IMR-90 (cell line): ENCODE measurements at regions not wholly inside any gene's neighbourhood (a gene's known extent, or its start where the extent isn't known, plus 50 kb on each side); places are given as distances from the start of the nearest gene placed in this dataset.

Source experiments
- ATAC-seq: fragments of 200-7000 bp; cut with Tn5 transposase; 2 replicates; pipeline ENCODE4 v1.9.1; 2020; ENCODE audit warnings: low read depth, mild to moderate bottlenecking, moderate library complexity
- BruUV-seq: library from RNA; stranded (reverse); fragments of 400-500 nt; replicated peaks from 2 replicates; lab custom pipeline; 2021; lab: Mats Ljungman, UMichigan
- CTCF ChIA-PET: fragments of 300-600 bp; formaldehyde crosslinking; extraction: SDS; loops from one replicate; lab custom pipeline; 2021; ENCODE audit warnings: antibody characterized with exemption; lab: Yijun Ruan, JAX
- POLR2A ChIA-PET: fragments of 300-600 bp; sonication (Branson Sonifier 250); formaldehyde crosslinking; loops from one replicate; lab custom pipeline; 2022; ENCODE audit warnings: antibody characterized with exemption; ENCODE audit not compliant: unreplicated experiment; lab: Charles Lee
- DNase-seq: peaks from one replicate; pipeline ENCODE4 v3.0.0; 2013
- H2AFZ ChIP-seq: replicated peaks from 2 replicates; pipeline ENCODE3; 2013; ENCODE audit warnings: low read length, mild to moderate bottlenecking; ENCODE audit not compliant: poor library complexity
- H2AK5ac ChIP-seq: 2 replicates; pipeline ENCODE4 v1.6.1; 2013; ENCODE audit warnings: low read depth, low read length, inconsistent platforms
- H2AK9ac ChIP-seq: replicated peaks from 2 replicates; pipeline ENCODE3; 2013; ENCODE audit warnings: mild to moderate bottlenecking, low read depth, low read length, moderate library complexity; ENCODE audit not compliant: poor library complexity
- H2BK120ac ChIP-seq: 2 replicates; pipeline ENCODE4 v1.6.1; 2013; ENCODE audit warnings: low read depth, low read length, inconsistent platforms
- H2BK15ac ChIP-seq: 3 replicates; pipeline ENCODE4 v1.6.1; 2013; ENCODE audit warnings: low read depth, low read length, inconsistent platforms
- H2BK20ac ChIP-seq: 2 replicates; pipeline ENCODE4 v1.6.1; 2013; ENCODE audit warnings: low read depth, mild to moderate bottlenecking, inconsistent platforms, low read length, moderate library complexity
- H2BK5ac ChIP-seq: 2 replicates; pipeline ENCODE4 v1.6.1; 2013; ENCODE audit warnings: mild to moderate bottlenecking, low read depth, low read length, inconsistent platforms; ENCODE audit not compliant: poor library complexity, severe bottlenecking
- H3K14ac ChIP-seq: replicated peaks from 2 replicates; pipeline ENCODE4 v1.6.1; 2013; ENCODE audit warnings: low read depth, low read length, inconsistent platforms
- H3K18ac ChIP-seq: 2 replicates; pipeline ENCODE4 v1.6.1; 2013; ENCODE audit warnings: low read depth, low read length, control low read depth
- H3K23ac ChIP-seq: 2 replicates; pipeline ENCODE4 v1.6.1; 2013; ENCODE audit warnings: low read depth, low read length, inconsistent platforms
- H3K27ac ChIP-seq: 2 replicates; pipeline ENCODE4 v1.5.1; 2013; ENCODE audit warnings: mild to moderate bottlenecking, control low read depth, low read length; ENCODE audit not compliant: insufficient read depth
- H3K27me3 ChIP-seq: 2 replicates; pipeline ENCODE4 v1.6.1; 2013; ENCODE audit warnings: low read length; ENCODE audit not compliant: control insufficient read depth, insufficient read depth
- H3K36me3 ChIP-seq: 2 replicates; pipeline ENCODE4 v1.6.1; 2013; ENCODE audit warnings: low read length, mixed read lengths; ENCODE audit not compliant: control insufficient read depth, insufficient read depth
- H3K4ac ChIP-seq: 2 replicates; pipeline ENCODE4 v1.6.1; 2013; ENCODE audit warnings: low read depth, low read length, inconsistent platforms
- H3K4me1 ChIP-seq: 2 replicates; pipeline ENCODE4 v1.6.1; 2013; ENCODE audit warnings: low read length, mixed read lengths; ENCODE audit not compliant: control insufficient read depth, insufficient read depth
- H3K4me2 ChIP-seq: 2 replicates; pipeline ENCODE4 v1.6.1; 2013; ENCODE audit warnings: low read depth, mild to moderate bottlenecking, control low read depth, low read length, moderate library complexity
- H3K4me3 ChIP-seq: 2 replicates; pipeline ENCODE4 v1.5.1; 2013; ENCODE audit warnings: low read depth, mild to moderate bottlenecking, control low read depth, low read length, moderate library complexity; ENCODE audit not compliant: insufficient read depth
- H3K56ac ChIP-seq: 2 replicates; pipeline ENCODE4 v1.6.1; 2013; ENCODE audit warnings: low read length, inconsistent platforms; ENCODE audit not compliant: insufficient read depth; ENCODE audit errors: extremely low read depth
- H3K79me1 ChIP-seq, 2 experiments: 2 replicates each; pipeline ENCODE4 v1.6.1; 2013; ENCODE audit warnings: low read length in 2 of 2, inconsistent platforms in 1 of 2, low read depth in 1 of 2
- H3K9ac ChIP-seq: 2 replicates; pipeline ENCODE4 v1.6.1; 2013; ENCODE audit warnings: low read depth, low read length, control low read depth
- H3K9me1 ChIP-seq: 2 replicates; pipeline ENCODE4 v1.6.1; 2013; ENCODE audit warnings: low read length, inconsistent platforms; ENCODE audit not compliant: insufficient read depth
- H3K9me3 ChIP-seq: 2 replicates; pipeline ENCODE4 v1.6.1; 2013; ENCODE audit warnings: low read length; ENCODE audit not compliant: control insufficient read depth, insufficient read depth
- H4K20me1 ChIP-seq: 2 replicates; pipeline ENCODE4 v1.6.1; 2013; ENCODE audit warnings: low read length, inconsistent platforms; ENCODE audit not compliant: insufficient read depth
- H4K5ac ChIP-seq: 2 replicates; pipeline ENCODE4 v1.6.1; 2013; ENCODE audit warnings: mild to moderate bottlenecking, low read depth, low read length, control low read depth
- H4K8ac ChIP-seq, 2 experiments: 2 replicates each; pipeline ENCODE4 v1.6.1; 2013; ENCODE audit warnings: low read depth in 2 of 2, low read length in 2 of 2, control low read depth in 1 of 2, inconsistent platforms in 1 of 2
- H4K91ac ChIP-seq: 2 replicates; pipeline ENCODE4 v1.6.1; 2013; ENCODE audit warnings: low read depth, low read length, inconsistent platforms; ENCODE audit not compliant: insufficient read depth
- CTCF ChIP-seq: conservative IDR thresholded peaks from 2 replicates; pipeline ENCODE4 v1.5.1; 2012; ENCODE audit warnings: mild to moderate bottlenecking, low read depth, low read length, improper control_type of control experiment
- MXI1 ChIP-seq: IDR thresholded peaks from 2 replicates; pipeline ENCODE4 v1.6.1; 2012; ENCODE audit warnings: low read depth, mild to moderate bottlenecking, low read length, moderate library complexity, borderline replicate concordance
- POLR2A ChIP-seq: IDR thresholded peaks from 2 replicates; pipeline ENCODE4 v1.6.1; 2012; ENCODE audit warnings: mild to moderate bottlenecking, low read depth, low read length
- RAD21 ChIP-seq: IDR thresholded peaks from 2 replicates; pipeline ENCODE4 v1.6.1; 2012; ENCODE audit warnings: low read length, improper control_type of control experiment
- WGBS, 2 experiments: methylation state at CpG; one replicate each; pipeline versions ENCODE4 v1.1.5 to v1.1.7; 2013; ENCODE audit warnings: missing lambda C conversion rate in 2 of 2; ENCODE audit not compliant: insufficient read length in 1 of 2; ENCODE audit errors: extremely low coverage in 2 of 2; 5-methylcytosine and 5-hydroxymethylcytosine counted together
- dilution Hi-C: fragments of 300-500 bp; cut with HindIII; formaldehyde crosslinking; loops from one replicate; pipeline ENCODE4 v1.14.3; 2018; ENCODE audit warnings: low sequenced_read_pairs; ENCODE audit not compliant: unreplicated experiment
- in situ Hi-C: fragments of 300-500 bp; cut with MboI; formaldehyde crosslinking; loops from 3 replicates; pipeline ENCODE4 v1.14.3; 2019; ENCODE audit warnings: low sequenced_read_pairs, inconsistent platforms, mixed read lengths
- intact Hi-C: fragments of 100-400 bp; cut with micrococcal nuclease; formaldehyde crosslinking; loops from 2 replicates; pipeline ENCODE4 v1.10.0; 2022

- ChIA-PET CTCF (interaction anchor here (2.2 kb wide), 1 partner anchor 10 kb away, joined by 4 read pairs; no protein-coding TSS in a partner anchor), POLR2A (no interaction called here)
- Histone ChIP-seq H3K9me3 (no peaks in the 10 kb centered on the region), H3K4ac (peak overlapping the region; percentile 95), H2AK5ac (peak overlapping the region; percentile 95), H2AFZ (peak overlapping the region; percentile 8), H2BK15ac (peak overlapping the region; percentile 89), H3K79me1 (no peaks in the 10 kb centered on the region), H3K27me3 (no peaks in the 10 kb centered on the region), H4K8ac (peak overlapping the region; percentile 87 to 89), H3K14ac (peak overlapping the region; percentile 67), H4K5ac (peak overlapping the region; percentile 78), H2BK5ac (peak overlapping the region; percentile 36), H3K4me1 (peaks cover 9% of the 10 kb centered on the region), H2BK20ac (peak overlapping the region; percentile 79), H3K23ac (peak overlapping the region; percentile 39), H3K4me2 (no peak overlapping the region), H3K36me3 (no peaks in the 10 kb centered on the region), H2BK120ac (peak overlapping the region; percentile 96), H3K56ac (peak overlapping the region; percentile 63), H3K4me3 (no peak overlapping the region), H4K20me1 (no peaks in the 10 kb centered on the region), H3K18ac (peak overlapping the region; percentile 79), H3K27ac (peak overlapping the region; percentile 39), H2AK9ac (peak overlapping the region; percentile 15), H4K91ac (peak overlapping the region; percentile 84), H3K9me1 (peaks cover 9% of the 10 kb centered on the region; the same call in 1 of the 2 replicates), H3K9ac (no peak overlapping the region)
- no CpG with 5 or more reads among the region's 5 CpGs for WGBS, 2 experiments
- intact Hi-C loops (loop anchor here (5.0 kb wide), 3 partner anchors 231 to 926 kb away; no protein-coding TSS in a partner anchor), in situ Hi-C loops (no loop called here), dilution Hi-C loops (no loop called here)
- ATAC-seq (peak; percentile 3; the same call in 1 of the 2 replicates), DNase-seq (peak; percentile 3)
- BruUV-seq: no TSS peak
- no peak for TF ChIP-seq CTCF
- TF ChIP-seq POLR2A: no peak
- TF ChIP-seq RAD21: no peak
- no peak for TF ChIP-seq MXI1
These were observed 413.9 kb upstream of the MDFIC2 start for GRCh38 chr3:70726096-70726938.
